GM12864 (cell line): ENCODE measurements at regions not wholly inside any gene's neighbourhood (a gene's known extent, or its start where the extent isn't known, plus 50 kb on each side); places are given as distances from the start of the nearest gene placed in this dataset.

ENCODE experiments used
- DNase-seq: peaks from one replicate; pipeline ENCODE4 v3.0.0-alpha.2; 2011; ENCODE audit warnings: low read depth
- H3K4me3 ChIP-seq: 2 replicates; pipeline ENCODE4 v1.5.1; 2011; ENCODE audit warnings: mild to moderate bottlenecking, low read depth, low read length, control low read depth
- CTCF ChIP-seq: IDR thresholded peaks from 2 replicates; pipeline ENCODE4 v1.5.1; 2011; ENCODE audit warnings: low read depth, mild to moderate bottlenecking, moderate library complexity, low read length, control low read depth, inconsistent platforms; ENCODE audit errors: missing control alignments

- DNase-seq = no peak
- no peak for TF ChIP-seq CTCF
- no peak overlapping the region for H3K4me3 ChIP-seq
Measured at GRCh38 chr4:3715855-3716630, 50.1 kb upstream of the ADRA2C start.

- DNase-seq = no peak
- no peak overlapping the region for H3K4me3 ChIP-seq
- no peak for TF ChIP-seq CTCF
Measured at GRCh38 chr4:3715061-3715854, 50.9 kb upstream of the ADRA2C start.

- no peak overlapping the region for H3K4me3 ChIP-seq
- no peak for DNase-seq
- no peak for TF ChIP-seq CTCF
Measured at GRCh38 chr4:3714642-3715001, 51.6 kb upstream of the ADRA2C start.

- H3K4me3 ChIP-seq = no peak overlapping the region
- TF ChIP-seq CTCF = no peak
- no peak for DNase-seq
Measured at GRCh38 chr4:3713817-3714641, 52.2 kb upstream of the ADRA2C start.

- no peak for TF ChIP-seq CTCF
- DNase-seq = no peak
- no peak overlapping the region for H3K4me3 ChIP-seq
Measured at GRCh38 chr4:3713346-3713745, 52.8 kb upstream of the ADRA2C start.

GRCh38 chr4:3712936-3713335, 53.2 kb upstream of the ADRA2C start:
- no peak for TF ChIP-seq CTCF
- no peak for DNase-seq
- H3K4me3 ChIP-seq = no peak overlapping the region
